ENCODE measurements at regions not wholly inside any gene's neighbourhood (a gene's known extent, or its start where the extent isn't known, plus 50 kb on each side); places are given as distances from the start of the nearest gene placed in this dataset.
"Not testable (repeated sequence)": the region's sequence is repeated elsewhere in the genome, so short reads cannot be mapped to it uniquely, and the experiment has no call there.

DNA sequence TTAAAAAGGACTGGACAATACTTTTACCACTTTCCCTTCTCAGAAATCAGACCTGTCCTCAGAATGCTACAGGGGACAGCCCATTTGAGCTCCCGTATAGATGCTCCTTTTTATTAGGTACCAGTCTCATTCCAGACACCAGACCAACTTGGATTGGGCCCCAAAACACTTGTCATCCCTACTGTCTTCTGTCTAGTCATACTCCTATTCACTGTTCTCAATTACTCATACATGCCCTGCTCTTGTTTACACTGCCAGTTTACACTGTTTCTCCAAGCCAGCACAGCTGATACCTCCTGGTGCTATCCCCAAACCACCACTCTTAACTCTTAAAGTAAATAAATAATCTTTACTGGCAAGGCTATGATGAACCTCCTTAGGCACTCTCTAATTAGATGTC, 1026.4 kb upstream of the PCDH10 start:
- TF ChIP-seq EZH2 (IDR thresholded peaks at IDR 0.05; ENCODE audit: low read depth) = not testable (repeated sequence)
- TF ChIP-seq, protein P1, sequence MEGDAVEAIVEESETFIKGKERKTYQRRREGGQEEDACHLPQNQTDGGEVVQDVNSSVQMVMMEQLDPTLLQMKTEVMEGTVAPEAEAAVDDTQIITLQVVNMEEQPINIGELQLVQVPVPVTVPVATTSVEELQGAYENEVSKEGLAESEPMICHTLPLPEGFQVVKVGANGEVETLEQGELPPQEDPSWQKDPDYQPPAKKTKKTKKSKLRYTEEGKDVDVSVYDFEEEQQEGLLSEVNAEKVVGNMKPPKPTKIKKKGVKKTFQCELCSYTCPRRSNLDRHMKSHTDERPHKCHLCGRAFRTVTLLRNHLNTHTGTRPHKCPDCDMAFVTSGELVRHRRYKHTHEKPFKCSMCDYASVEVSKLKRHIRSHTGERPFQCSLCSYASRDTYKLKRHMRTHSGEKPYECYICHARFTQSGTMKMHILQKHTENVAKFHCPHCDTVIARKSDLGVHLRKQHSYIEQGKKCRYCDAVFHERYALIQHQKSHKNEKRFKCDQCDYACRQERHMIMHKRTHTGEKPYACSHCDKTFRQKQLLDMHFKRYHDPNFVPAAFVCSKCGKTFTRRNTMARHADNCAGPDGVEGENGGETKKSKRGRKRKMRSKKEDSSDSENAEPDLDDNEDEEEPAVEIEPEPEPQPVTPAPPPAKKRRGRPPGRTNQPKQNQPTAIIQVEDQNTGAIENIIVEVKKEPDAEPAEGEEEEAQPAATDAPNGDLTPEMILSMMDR (conservative IDR thresholded peaks at IDR 0.05) = not testable (repeated sequence)

All from PC-9 (cell line).